HG03354 (cell line): ENCODE measurements at regions not wholly inside any gene's neighbourhood (a gene's known extent, or its start where the extent isn't known, plus 50 kb on each side); places are given as distances from the start of the nearest gene placed in this dataset.
"Not testable (repeated sequence)": the region's sequence is repeated elsewhere in the genome, so short reads cannot be mapped to it uniquely, and the experiment has no call there.

Source experiments
- ATAC-seq: cut with Tn5 transposase; IDR thresholded peaks from one replicate; pipeline ENCODE4 v1.9.1; 2021; ENCODE audit warnings: mild to moderate bottlenecking; ENCODE audit not compliant: unreplicated experiment, poor library complexity, severe bottlenecking

- not testable (repeated sequence) for ATAC-seq
Measured at GRCh38 chr4:130079027-130079426, 983.1 kb downstream of the C4orf33 start.

DNA sequence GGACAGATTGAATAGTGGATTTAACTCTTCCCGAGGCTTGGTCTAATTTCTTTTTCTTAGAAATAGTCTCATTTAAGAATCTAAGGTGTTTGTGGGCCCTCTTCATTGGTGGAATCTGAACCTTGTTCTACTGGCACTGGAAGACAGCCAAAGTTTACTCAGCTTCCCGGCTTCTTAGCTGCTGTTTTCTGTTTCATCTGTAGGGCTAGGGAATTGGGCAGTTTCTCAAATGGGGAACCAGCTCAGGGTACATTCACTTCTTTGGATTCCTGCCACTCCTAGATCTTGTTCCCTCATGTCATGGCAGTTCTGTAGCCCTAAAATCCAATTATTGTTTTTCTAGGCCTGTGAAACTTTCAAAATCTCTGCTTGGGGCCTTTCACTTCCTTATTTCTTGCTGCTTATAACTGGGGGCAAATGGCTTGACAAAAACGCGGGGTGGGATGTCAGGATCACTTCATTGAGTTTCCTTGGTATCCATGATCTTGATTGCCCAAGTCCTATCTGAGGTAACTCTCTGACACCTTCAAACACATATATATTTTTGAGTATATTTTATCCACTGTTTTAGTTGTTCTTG is 985.0 kb downstream of the C4orf33 start:
- ATAC-seq = no peak

- no peak for ATAC-seq
Measured at GRCh38 chr4:130090427-130090826, 994.5 kb downstream of the C4orf33 start.

- no peak for ATAC-seq
Measured at GRCh38 chr4:130092187-130093015, 996.4 kb downstream of the C4orf33 start.

GRCh38 chr4:130099105-130099504 is 1003.2 kb downstream of the C4orf33 start:
- no peak for ATAC-seq

- no peak for ATAC-seq
Measured at GRCh38 chr4:130110189-130110588, 1014.2 kb downstream of the C4orf33 start.

DNA sequence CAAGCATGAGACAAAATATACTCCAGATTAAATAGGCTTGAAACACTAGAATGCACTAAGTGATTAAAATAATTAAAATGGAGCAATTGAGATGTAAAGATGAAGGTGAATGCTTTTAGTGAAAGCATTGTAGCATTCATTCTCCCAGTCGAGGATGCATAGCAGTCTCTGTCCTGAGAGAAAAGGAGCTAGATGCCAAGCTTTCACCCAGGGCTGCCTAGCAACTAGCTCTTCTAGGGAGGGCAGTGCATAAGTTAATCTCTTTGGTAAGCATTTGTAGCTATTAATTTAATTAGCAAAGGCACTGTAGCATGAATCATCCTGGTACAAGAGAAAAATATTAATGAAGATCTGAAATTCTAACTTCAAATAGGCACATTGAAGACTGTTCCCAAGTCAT is 1014.8 kb downstream of the C4orf33 start:
- no peak for ATAC-seq

DNA sequence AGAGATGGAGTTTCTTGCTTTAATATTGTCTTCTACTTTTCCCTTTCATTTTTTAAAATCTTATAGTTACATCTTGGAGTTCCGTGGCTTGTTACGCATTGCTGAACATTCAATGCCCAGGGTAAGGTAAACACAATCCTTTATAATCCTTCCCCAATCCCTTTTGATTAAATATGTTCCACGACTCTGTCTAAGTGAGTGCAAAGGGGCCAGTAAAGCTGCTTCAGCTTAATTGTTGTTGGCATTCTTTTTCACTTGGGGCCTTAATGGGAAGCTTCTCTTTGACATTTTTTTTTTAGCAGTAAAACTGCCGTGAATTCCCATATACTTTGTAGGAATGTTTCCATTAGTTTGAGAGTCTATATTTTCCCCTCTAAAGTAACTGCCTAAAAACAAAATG is 1028.1 kb downstream of the C4orf33 start:
- no peak for ATAC-seq

DNA sequence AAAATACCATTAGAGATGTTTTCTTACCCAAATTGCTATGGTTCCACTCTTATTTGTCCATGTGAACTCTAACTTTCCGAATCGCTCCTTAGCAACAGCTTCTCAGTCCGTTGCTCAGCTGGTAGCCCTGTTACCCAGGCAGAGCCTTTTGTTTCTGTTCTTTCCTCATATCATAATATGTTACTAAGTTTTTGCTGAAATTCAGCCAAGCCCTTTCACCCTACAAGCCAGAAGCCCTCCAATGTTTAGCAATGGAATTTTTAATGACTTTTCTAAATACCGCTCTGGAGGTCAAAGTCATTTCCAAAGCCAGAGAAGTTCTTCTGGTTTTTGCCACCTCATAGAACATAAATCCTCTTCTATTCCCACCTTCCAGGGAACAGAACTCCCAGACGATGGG is 1029.5 kb downstream of the C4orf33 start:
- ATAC-seq = no peak

DNA sequence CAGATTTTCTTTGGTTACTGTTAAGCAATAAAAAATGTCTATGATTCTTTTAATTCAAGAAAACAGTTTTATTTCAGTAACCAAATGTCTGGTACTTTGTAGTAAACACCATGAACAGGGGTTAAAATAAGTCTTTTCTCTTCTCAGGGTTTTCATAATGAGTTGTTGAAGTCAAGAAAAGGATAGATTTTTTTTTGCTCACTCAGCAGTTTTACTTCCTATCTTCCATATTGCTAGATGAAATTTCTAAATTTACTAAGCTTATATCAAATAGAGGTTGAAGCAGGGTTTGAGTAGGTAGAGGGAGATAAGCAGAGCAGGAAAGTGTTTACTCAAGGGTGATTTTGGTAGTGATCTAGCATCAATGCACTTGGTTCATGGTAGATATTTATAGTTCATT is 1031.3 kb downstream of the C4orf33 start:
- ATAC-seq = no peak

DNA sequence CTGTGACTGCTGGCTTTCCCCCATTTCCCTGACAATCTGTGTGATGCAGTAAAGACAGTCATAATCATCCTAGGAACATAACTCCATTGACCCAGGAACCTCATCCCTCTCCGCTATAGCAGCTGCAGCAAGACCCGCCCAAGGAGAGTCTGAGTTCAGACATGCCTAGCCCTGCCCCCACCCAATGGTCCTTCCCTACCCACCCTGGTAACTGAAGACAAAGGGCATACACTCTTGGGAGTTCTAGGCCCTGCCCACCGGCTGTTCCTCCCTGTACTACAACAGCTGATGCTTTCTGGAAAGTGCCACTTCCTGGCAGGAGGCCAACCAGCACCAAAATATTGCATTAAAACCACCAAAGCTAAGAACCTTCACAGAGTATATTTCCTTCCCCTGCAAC is 1035.6 kb downstream of the C4orf33 start:
- no peak for ATAC-seq

- ATAC-seq = no peak
Measured at GRCh38 chr4:130141651-130142050, 1045.7 kb downstream of the C4orf33 start.

DNA sequence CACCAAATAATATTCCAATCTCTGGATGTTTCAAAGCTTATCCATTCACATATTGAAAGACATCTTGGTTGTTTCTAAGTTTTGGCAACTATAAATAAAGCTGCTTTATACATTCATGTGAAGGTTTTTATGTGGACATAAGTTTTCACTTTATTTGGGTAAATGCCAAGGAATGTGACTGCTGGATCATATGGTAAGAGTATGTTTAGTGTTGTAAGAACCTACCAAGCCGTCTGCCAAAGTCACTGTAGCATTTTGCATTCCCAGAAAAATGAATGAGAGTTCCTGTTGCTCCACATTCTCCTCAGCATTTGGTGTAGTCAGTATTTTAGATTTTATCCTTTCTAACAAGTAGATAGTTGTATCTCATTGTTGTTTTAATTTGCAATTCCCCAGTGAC is 1047.7 kb downstream of the C4orf33 start:
- ATAC-seq = no peak

DNA sequence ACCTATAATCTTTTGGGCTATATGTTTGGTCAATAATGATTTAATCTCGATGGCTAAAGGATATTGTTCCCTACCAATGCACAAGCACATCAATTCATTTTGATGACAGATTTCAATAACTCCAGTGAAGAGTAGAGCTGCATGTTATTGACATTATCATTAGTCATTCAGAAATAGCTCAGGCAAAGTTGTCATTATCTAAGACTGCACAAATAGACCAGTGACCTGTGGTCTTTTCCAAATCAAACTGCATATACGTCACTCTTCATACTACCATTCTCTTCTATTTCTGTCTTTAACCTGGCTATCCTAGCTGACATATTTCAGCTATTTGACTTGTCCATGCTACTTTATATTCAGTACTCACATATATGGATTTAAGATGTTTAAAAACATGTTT is 1050.8 kb downstream of the C4orf33 start:
- no peak for ATAC-seq

DNA sequence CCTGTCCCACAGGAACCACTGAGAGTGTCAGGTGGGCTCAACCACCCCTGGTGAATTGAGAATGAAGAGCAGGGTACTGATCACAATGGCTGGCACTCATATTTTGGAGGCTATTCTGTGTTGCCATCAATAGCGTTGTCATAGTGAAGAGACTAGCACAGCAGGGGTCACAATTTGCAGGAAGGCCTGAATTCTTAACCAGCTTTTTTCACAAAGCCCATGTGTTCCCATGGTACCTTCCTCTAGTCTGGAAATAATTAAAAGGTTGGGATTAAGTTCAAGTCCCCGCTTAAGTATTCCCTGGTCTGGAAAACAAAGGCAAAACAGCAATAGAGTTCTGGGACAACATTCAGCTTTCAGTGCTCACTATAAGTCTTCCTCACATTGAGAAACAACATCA is 1051.7 kb downstream of the C4orf33 start:
- ATAC-seq = no peak

GRCh38 chr4:130154901-130155300 is 1058.9 kb downstream of the C4orf33 start:
- no peak for ATAC-seq

DNA sequence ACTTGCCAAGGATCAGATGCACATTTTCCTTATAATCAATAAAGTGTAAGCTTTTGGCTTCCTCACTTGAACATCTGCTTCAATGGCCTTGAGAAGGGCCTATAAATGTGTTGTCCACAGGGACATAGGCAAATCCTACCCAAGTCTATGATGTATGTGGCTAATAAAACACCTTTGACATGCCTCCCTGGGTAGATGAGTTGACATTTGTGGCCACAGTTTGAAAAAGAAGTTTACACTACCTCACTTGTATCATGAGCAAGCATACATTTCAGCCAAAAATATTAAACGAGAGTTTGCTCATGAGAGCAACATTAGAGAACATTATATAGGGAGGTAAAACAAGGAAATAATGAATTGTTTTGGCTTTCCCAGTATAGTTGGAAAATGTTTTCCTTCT is 1067.7 kb downstream of the C4orf33 start:
- no peak for ATAC-seq

- ATAC-seq = no peak
Measured at GRCh38 chr4:130165381-130165780, 1069.4 kb downstream of the C4orf33 start.

DNA sequence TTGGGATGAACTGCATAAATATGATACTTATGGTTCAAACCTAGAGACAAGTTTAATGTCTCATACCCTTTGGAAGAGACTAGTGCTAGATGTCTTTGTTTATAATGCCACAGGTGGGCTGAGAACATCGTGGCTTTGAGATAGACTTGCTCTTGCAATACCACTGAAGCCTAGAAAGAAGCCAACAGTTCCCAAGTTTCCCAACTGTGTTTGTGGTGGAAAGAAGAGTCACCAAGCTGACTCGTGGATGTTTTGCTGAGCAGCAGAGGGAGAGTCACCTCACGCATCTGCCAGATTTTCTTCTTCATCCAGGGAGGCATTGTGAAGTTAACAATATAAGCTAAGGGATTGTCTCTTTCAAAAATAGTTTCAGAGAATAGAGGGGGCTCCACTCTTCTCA is 1076.2 kb downstream of the C4orf33 start:
- ATAC-seq = no peak

GRCh38 chr4:130178106-130178505 is 1082.2 kb downstream of the C4orf33 start:
- ATAC-seq = no peak

DNA sequence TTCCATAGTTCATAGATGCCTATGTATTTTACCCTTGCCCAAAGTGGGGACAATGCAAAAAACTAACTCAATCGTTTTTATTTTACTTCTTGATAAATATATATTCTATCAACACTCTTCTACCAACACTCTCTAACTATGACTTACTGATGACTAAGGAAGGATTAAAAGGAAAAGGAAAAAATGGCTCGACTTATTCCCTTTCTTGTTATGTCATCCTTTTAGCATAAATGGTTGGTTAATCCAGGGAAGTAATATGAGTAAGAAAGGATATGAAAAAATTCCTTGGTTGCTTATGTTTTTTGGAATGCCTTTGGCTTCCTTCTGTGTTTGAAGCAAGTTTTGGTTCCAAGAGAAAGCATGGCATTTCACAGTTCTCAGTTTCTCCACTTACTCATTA is 1087.1 kb downstream of the C4orf33 start:
- ATAC-seq = no peak

GRCh38 chr4:130183766-130184165 is 1087.8 kb downstream of the C4orf33 start:
- ATAC-seq = no peak
